ENCODE measurements at regions not wholly inside any gene's neighbourhood (a gene's known extent, or its start where the extent isn't known, plus 50 kb on each side); places are given as distances from the start of the nearest gene placed in this dataset.

- TF ChIP-seq EP300 (IDR thresholded peaks at IDR 0.05) (no peak), POLR2AphosphoS5 (IDR thresholded peaks at IDR 0.05) (no peak), POLR2A (IDR thresholded peaks at IDR 0.05) (no peak)
- TF ChIP-seq, protein P1, sequence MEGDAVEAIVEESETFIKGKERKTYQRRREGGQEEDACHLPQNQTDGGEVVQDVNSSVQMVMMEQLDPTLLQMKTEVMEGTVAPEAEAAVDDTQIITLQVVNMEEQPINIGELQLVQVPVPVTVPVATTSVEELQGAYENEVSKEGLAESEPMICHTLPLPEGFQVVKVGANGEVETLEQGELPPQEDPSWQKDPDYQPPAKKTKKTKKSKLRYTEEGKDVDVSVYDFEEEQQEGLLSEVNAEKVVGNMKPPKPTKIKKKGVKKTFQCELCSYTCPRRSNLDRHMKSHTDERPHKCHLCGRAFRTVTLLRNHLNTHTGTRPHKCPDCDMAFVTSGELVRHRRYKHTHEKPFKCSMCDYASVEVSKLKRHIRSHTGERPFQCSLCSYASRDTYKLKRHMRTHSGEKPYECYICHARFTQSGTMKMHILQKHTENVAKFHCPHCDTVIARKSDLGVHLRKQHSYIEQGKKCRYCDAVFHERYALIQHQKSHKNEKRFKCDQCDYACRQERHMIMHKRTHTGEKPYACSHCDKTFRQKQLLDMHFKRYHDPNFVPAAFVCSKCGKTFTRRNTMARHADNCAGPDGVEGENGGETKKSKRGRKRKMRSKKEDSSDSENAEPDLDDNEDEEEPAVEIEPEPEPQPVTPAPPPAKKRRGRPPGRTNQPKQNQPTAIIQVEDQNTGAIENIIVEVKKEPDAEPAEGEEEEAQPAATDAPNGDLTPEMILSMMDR (IDR thresholded peaks at IDR 0.05), result no peak
- no peaks in the 10 kb centered on the region for H3K36me3 ChIP-seq
- ATAC-seq, result no peak
- no peaks in the 10 kb centered on the region for H3K9me3 ChIP-seq
- 75 to 76% methylated on average over 5 to 6 of the region's 6 CpGs for WGBS, 2 donors (ENCODE audit: low coverage in 1 of 2)
- H3K27ac ChIP-seq, result no peak overlapping the region
- peaks cover 69% of the 10 kb centered on the region for H3K27me3 ChIP-seq
- no peaks in the 10 kb centered on the region for H3K4me1 ChIP-seq
- no peak overlapping the region for H3K4me3 ChIP-seq
Observed at GRCh38 chr10:131649617-131650016, 251.2 kb upstream of the PPP2R2D start.

GRCh38 chr10:131650169-131650705 is 250.6 kb upstream of the PPP2R2D start:
- 23% methylated on average over 8 of the region's 12 CpGs; no CpG with 5 or more reads in 1 of the 2 donors for WGBS, 2 donors (ENCODE audit: low coverage in 1 of 2)
- Histone ChIP-seq H3K4me1 (no peaks in the 10 kb centered on the region), H3K27me3 (peaks cover 68% of the 10 kb centered on the region), H3K4me3 (no peak overlapping the region), H3K9me3 (no peaks in the 10 kb centered on the region), H3K27ac (no peak overlapping the region), H3K36me3 (no peaks in the 10 kb centered on the region)
- no peak for ATAC-seq
- TF ChIP-seq POLR2A (IDR thresholded peaks at IDR 0.05) (no peak), EP300 (IDR thresholded peaks at IDR 0.05) (no peak), POLR2AphosphoS5 (IDR thresholded peaks at IDR 0.05) (no peak)
- TF ChIP-seq, protein P1 (IDR thresholded peaks at IDR 0.05), result no peak

- peaks cover 61% of the 10 kb centered on the region for H3K27me3 ChIP-seq
- WGBS, 2 donors (ENCODE audit: low coverage in 1 of 2), result 61 to 80% methylated on average over 3 to 10 of the region's 23 CpGs
- H3K9me3 ChIP-seq, result no peaks in the 10 kb centered on the region
- ATAC-seq, result no peak
- no peak overlapping the region for H3K4me3 ChIP-seq
- TF ChIP-seq POLR2AphosphoS5 (IDR thresholded peaks at IDR 0.05), result no peak
- no peak for TF ChIP-seq POLR2A (IDR thresholded peaks at IDR 0.05)
- no peaks in the 10 kb centered on the region for H3K36me3 ChIP-seq
- H3K27ac ChIP-seq, result no peak overlapping the region
- H3K4me1 ChIP-seq, result no peaks in the 10 kb centered on the region
Observed at GRCh38 chr10:131650771-131651673, 249.8 kb upstream of the PPP2R2D start.

- no peak for ATAC-seq
- 20 to 34% methylated on average over 12 to 17 of the region's 22 CpGs for WGBS, 2 donors (ENCODE audit: low coverage in 1 of 2)
- H3K36me3 ChIP-seq, result no peaks in the 10 kb centered on the region
- peaks cover 55% of the 10 kb centered on the region for H3K27me3 ChIP-seq
- H3K27ac ChIP-seq, result no peak overlapping the region
- H3K9me3 ChIP-seq, result no peaks in the 10 kb centered on the region
- H3K4me3 ChIP-seq, result no peak overlapping the region
- H3K4me1 ChIP-seq, result no peaks in the 10 kb centered on the region
- TF ChIP-seq, protein P1 (IDR thresholded peaks at IDR 0.05), result no peak
- TF ChIP-seq POLR2A (IDR thresholded peaks at IDR 0.05), result no peak
- TF ChIP-seq EP300 (IDR thresholded peaks at IDR 0.05), result no peak
- no peak for TF ChIP-seq POLR2AphosphoS5 (IDR thresholded peaks at IDR 0.05)
Observed at GRCh38 chr10:131651674-131652437, 249.0 kb upstream of the PPP2R2D start.

DNA sequence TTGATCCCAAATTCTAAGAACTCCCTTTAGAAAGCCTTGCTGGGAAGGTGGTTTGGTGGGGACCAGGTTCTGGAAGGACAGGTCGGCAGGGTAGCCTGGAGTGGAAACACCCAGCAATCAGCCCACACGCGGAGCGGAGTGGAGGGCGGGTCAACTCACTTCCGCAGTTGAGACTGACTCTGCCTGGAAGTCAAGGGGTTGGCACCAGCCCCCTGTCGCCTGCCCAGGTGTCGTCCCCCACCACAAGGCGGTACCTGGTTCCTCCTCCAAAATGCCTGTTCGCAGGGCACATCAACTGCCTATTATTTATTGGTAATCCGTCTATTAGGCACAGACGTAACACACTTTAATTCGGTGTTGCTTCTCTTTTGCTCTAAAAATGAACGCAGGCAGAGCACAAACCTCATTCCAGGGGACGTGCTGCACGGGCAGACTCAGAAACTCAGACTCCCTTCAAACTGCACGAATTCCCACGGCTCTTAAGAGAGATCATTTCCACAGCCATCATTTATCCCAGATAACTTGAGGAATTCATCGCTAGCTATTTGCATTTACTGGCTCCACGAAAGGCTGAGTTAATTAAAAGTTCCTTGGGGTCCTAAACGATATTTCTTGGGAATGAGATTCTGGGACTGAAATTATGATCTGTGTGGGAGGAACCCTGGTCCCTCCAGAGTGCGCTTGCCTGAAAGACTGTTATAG is 248.2 kb upstream of the PPP2R2D start:
- Histone ChIP-seq H3K27me3 (peaks cover 48% of the 10 kb centered on the region), H3K4me3 (no peak overlapping the region), H3K4me1 (no peaks in the 10 kb centered on the region), H3K36me3 (no peaks in the 10 kb centered on the region), H3K27ac (no peak overlapping the region), H3K9me3 (no peaks in the 10 kb centered on the region)
- WGBS, 2 donors (ENCODE audit: low coverage in 1 of 2), result 53 to 64% methylated on average over 9 to 16 of the region's 22 CpGs
- no peak for ATAC-seq
- TF ChIP-seq, protein P1 (IDR thresholded peaks at IDR 0.05), result no peak
- TF ChIP-seq POLR2AphosphoS5 (IDR thresholded peaks at IDR 0.05) (no peak), EP300 (IDR thresholded peaks at IDR 0.05) (no peak), POLR2A (IDR thresholded peaks at IDR 0.05) (no peak)

Data from gastroesophageal sphincter (tissue), 4 donors.